Forelimb muscle (tissue), 1 donor: ENCODE measurements at regions not wholly inside any gene's neighbourhood (a gene's known extent, or its start where the extent isn't known, plus 50 kb on each side); places are given as distances from the start of the nearest gene placed in this dataset.

Experiments
- DNase-seq: peaks from one replicate; pipeline ENCODE4 v3.0.0-alpha.2; 2013; ENCODE audit warnings: low read depth

GRCh38 chr2:225993430-225993829, 593.9 kb downstream of the NYAP2 start:
- DNase-seq: no peak

GRCh38 chr2:225989809-225990208, 590.3 kb downstream of the NYAP2 start:
- no peak for DNase-seq

GRCh38 chr2:225980372-225980771, 580.9 kb downstream of the NYAP2 start:
- DNase-seq: no peak

- no peak for DNase-seq
These were observed 571.9 kb downstream of the NYAP2 start for GRCh38 chr2:225971433-225971832.

GRCh38 chr2:225948903-225949302, 549.4 kb downstream of the NYAP2 start:
- DNase-seq: no peak

GRCh38 chr2:225938991-225939390, 539.5 kb downstream of the NYAP2 start:
- DNase-seq: no peak

- DNase-seq: no peak
These were observed 538.2 kb downstream of the NYAP2 start for GRCh38 chr2:225937625-225938187.

GRCh38 chr2:225932811-225933413, 533.4 kb downstream of the NYAP2 start:
- no peak for DNase-seq

GRCh38 chr2:225930687-225931086, 531.2 kb downstream of the NYAP2 start:
- no peak for DNase-seq

- no peak for DNase-seq
These were observed 521.2 kb downstream of the NYAP2 start for GRCh38 chr2:225920621-225921220.

GRCh38 chr2:225916692-225917091, 517.2 kb downstream of the NYAP2 start:
- no peak for DNase-seq

GRCh38 chr2:225911019-225911418, 511.5 kb downstream of the NYAP2 start:
- no peak for DNase-seq

GRCh38 chr2:225895126-225895525, 495.6 kb downstream of the NYAP2 start:
- no peak for DNase-seq

- no peak for DNase-seq
These were observed 494.9 kb downstream of the NYAP2 start for GRCh38 chr2:225894236-225894980.

- DNase-seq: no peak
These were observed 493.6 kb downstream of the NYAP2 start for GRCh38 chr2:225893151-225893550.

GRCh38 chr2:225891771-225892170, 492.3 kb downstream of the NYAP2 start:
- DNase-seq: no peak

GRCh38 chr2:225891013-225891412, 491.5 kb downstream of the NYAP2 start:
- DNase-seq: no peak

- DNase-seq: peak; percentile 48
These were observed 489.9 kb downstream of the NYAP2 start for GRCh38 chr2:225889452-225889851.

- DNase-seq: no peak
These were observed 467.6 kb downstream of the NYAP2 start for GRCh38 chr2:225867071-225867470.

GRCh38 chr2:225865468-225865867, 466.0 kb downstream of the NYAP2 start:
- no peak for DNase-seq

- DNase-seq: no peak
These were observed 464.9 kb downstream of the NYAP2 start for GRCh38 chr2:225864394-225864793.

- no peak for DNase-seq
These were observed 443.4 kb downstream of the NYAP2 start for GRCh38 chr2:225842939-225843338.

- no peak for DNase-seq
These were observed 441.8 kb downstream of the NYAP2 start for GRCh38 chr2:225841314-225841713.
